ENCODE measurements at regions not wholly inside any gene's neighbourhood (a gene's known extent, or its start where the extent isn't known, plus 50 kb on each side); places are given as distances from the start of the nearest gene placed in this dataset.

GRCh38 chr3:536417-536813 lies 339.9 kb downstream of the CHL1 start:
- TF ChIP-seq CTCF (conservative IDR thresholded peaks at IDR 0.05; ENCODE audit: low read depth, low read length) = no peak
- no peak for TF ChIP-seq EZH2 (IDR thresholded peaks at IDR 0.05; ENCODE audit: low read length, unreplicated experiment)
